Lung (tissue), 11 donors: ENCODE measurements at regions not wholly inside any gene's neighbourhood (a gene's known extent, or its start where the extent isn't known, plus 50 kb on each side); places are given as distances from the start of the nearest gene placed in this dataset.
A peak's percentile ranks its signal among the peaks of the same experiment; 100 is the strongest.
"Not testable (repeated sequence)": the region's sequence is repeated elsewhere in the genome, so short reads cannot be mapped to it uniquely, and the experiment has no call there.

Source experiments
- ATAC-seq: fragments of 200-7000 bp; cut with Tn5 transposase; one replicate; pipeline ENCODE4 v1.9.1; 2020; ENCODE audit warnings: moderate number of reproducible peaks; ENCODE audit not compliant: insufficient read depth, low FRiP score
- DNase-seq, 3 donors: peaks; one replicate each; pipeline ENCODE4 v3.0.0-alpha.2; 2013 to 2017
- H3K27ac ChIP-seq, 2 donors: one replicate each; pipeline ENCODE4 v1.5.1; 2013; ENCODE audit warnings: mild to moderate bottlenecking in 2 of 2, moderate library complexity in 2 of 2, control low read depth in 1 of 2, inconsistent platforms in 1 of 2, low read depth in 1 of 2, low read length in 1 of 2
- H3K27me3 ChIP-seq, 3 donors: one replicate each; pipeline ENCODE4 v1.5.1; 2013; ENCODE audit warnings: low read length in 2 of 3; ENCODE audit not compliant: control insufficient read depth in 3 of 3, insufficient read depth in 3 of 3
- H3K36me3 ChIP-seq, 4 donors: one replicate each; pipeline ENCODE4 v1.5.1; 2013; ENCODE audit warnings: low read length in 4 of 4, mild to moderate bottlenecking in 1 of 4, moderate library complexity in 1 of 4; ENCODE audit not compliant: control insufficient read depth in 4 of 4, insufficient read depth in 4 of 4
- H3K4me1 ChIP-seq, 5 donors: one replicate each; pipeline ENCODE4 v1.5.1; 2013; ENCODE audit warnings: low read length in 5 of 5, mild to moderate bottlenecking in 2 of 5, moderate library complexity in 1 of 5; ENCODE audit not compliant: control insufficient read depth in 5 of 5, insufficient read depth in 5 of 5
- H3K4me3 ChIP-seq: one replicate; pipeline ENCODE4 v1.5.1; 2013; ENCODE audit warnings: mild to moderate bottlenecking, control low read depth, moderate library complexity
- H3K9ac ChIP-seq, 2 donors: one replicate each; pipeline ENCODE4 v1.5.1; 2013; ENCODE audit warnings: low read length in 2 of 2, control low read depth in 1 of 2; ENCODE audit not compliant: insufficient read depth in 1 of 2
- H3K9me3 ChIP-seq, 4 donors: one replicate each; pipeline ENCODE4 v1.5.1; 2013; ENCODE audit warnings: low read length in 3 of 4, mild to moderate bottlenecking in 1 of 4, moderate library complexity in 1 of 4; ENCODE audit not compliant: control insufficient read depth in 4 of 4, insufficient read depth in 3 of 4
- WGBS, 2 donors: extraction: QIAGEN DNeasy Blood & Tissue Kit; methylation state at CpG; one replicate each; pipeline ENCODE4 v1.1.7; 2013; 5-methylcytosine and 5-hydroxymethylcytosine counted together
- TF ChIP-seq, protein P1 (sequence below): IDR thresholded peaks from 2 replicates; pipeline ENCODE4 v1.5.1; 2012; ENCODE audit warnings: mild to moderate bottlenecking; ENCODE audit errors: control extremely low read depth, extremely low read depth
- donor health status: control.
- donor health status: control.
- donor health status: Bipolar disorder and iron deficiency.
- donor health status: healthy.
- donor health status: DM: yes; HTN: yes; CAD: no.

GRCh38 chr3:87548271-87548670 is 271.9 kb upstream of the POU1F1 start:
- TF ChIP-seq, protein P1, sequence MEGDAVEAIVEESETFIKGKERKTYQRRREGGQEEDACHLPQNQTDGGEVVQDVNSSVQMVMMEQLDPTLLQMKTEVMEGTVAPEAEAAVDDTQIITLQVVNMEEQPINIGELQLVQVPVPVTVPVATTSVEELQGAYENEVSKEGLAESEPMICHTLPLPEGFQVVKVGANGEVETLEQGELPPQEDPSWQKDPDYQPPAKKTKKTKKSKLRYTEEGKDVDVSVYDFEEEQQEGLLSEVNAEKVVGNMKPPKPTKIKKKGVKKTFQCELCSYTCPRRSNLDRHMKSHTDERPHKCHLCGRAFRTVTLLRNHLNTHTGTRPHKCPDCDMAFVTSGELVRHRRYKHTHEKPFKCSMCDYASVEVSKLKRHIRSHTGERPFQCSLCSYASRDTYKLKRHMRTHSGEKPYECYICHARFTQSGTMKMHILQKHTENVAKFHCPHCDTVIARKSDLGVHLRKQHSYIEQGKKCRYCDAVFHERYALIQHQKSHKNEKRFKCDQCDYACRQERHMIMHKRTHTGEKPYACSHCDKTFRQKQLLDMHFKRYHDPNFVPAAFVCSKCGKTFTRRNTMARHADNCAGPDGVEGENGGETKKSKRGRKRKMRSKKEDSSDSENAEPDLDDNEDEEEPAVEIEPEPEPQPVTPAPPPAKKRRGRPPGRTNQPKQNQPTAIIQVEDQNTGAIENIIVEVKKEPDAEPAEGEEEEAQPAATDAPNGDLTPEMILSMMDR: no peak
- no peak overlapping the region for H3K9ac ChIP-seq
- no peaks in the 10 kb centered on the region for H3K27me3 ChIP-seq
- DNase-seq: no peak
- H3K9me3 ChIP-seq: no peaks in the 10 kb centered on the region
- H3K27ac ChIP-seq: no peak overlapping the region
- no peak overlapping the region for H3K4me3 ChIP-seq
- 62 to 69% methylated on average over 4 of the region's 4 CpGs for WGBS, 2 donors
- no peak for ATAC-seq
- no peaks in the 10 kb centered on the region for H3K4me1 ChIP-seq
- H3K36me3 ChIP-seq: no peaks in the 10 kb centered on the region

DNA sequence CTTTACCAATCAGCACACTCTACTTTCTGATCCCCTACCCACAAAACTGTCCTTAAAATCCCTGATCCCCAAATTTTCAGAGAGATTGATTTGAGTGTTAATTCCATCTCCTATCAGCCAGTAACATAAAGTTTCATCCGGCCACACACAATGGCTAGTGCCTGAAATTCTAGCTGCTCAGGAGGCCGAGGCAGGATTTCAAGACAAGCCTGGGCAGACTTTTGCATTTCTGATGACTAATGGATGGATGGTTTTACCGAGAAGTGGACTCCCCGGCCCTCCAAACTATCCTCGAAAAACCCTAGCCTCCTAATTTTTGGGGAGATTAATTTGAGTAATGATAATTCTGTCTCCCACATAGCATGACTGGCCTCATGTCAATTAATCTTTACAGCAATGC is 269.8 kb upstream of the POU1F1 start:
- 88 to 91% methylated on average over 5 of the region's 5 CpGs for WGBS, 2 donors
- no peak overlapping the region for H3K9ac ChIP-seq
- H3K4me3 ChIP-seq: no peak overlapping the region
- no peak for ATAC-seq
- TF ChIP-seq, protein P1: no peak
- no peak for DNase-seq
- no peak overlapping the region for H3K27ac ChIP-seq
- H3K36me3 ChIP-seq: no peaks in the 10 kb centered on the region
- H3K9me3 ChIP-seq: no peaks in the 10 kb centered on the region
- no peaks in the 10 kb centered on the region for H3K4me1 ChIP-seq
- H3K27me3 ChIP-seq: no peaks in the 10 kb centered on the region

DNA sequence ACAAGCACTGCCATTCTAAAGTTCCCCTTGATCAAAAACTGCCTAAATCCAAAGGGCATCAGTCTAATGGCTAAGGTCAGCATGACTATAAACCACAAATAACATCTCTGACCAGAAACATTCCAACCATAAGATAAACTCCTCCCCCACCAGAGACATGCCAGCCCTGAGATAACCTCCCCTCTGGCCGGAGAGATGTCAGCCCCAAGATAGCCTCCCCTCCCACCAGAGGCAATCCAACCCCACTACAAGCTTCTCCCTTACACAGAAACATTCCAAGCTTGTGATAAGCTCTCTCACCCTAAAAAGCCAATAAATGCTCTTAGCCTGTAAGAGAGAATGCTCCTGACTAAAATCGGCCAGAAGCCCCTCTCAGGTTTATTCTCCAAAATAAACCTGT is 267.0 kb upstream of the POU1F1 start:
- not testable (repeated sequence) for H3K4me1 ChIP-seq, H3K36me3 ChIP-seq, H3K27me3 ChIP-seq, H3K4me3 ChIP-seq, DNase-seq, ATAC-seq, H3K27ac ChIP-seq, H3K9ac ChIP-seq, H3K9me3 ChIP-seq
- WGBS, 2 donors: 53 to 79% methylated on average over 2 of the region's 2 CpGs

- WGBS, 2 donors: 63 to 74% methylated on average over 3 of the region's 3 CpGs
- H3K4me1 ChIP-seq: no peaks in the 10 kb centered on the region
- H3K36me3 ChIP-seq: no peaks in the 10 kb centered on the region
- H3K9ac ChIP-seq: no peak overlapping the region
- H3K9me3 ChIP-seq: no peaks in the 10 kb centered on the region
- H3K27me3 ChIP-seq: no peaks in the 10 kb centered on the region
- no peak overlapping the region for H3K27ac ChIP-seq
- TF ChIP-seq, protein P1: no peak
- ATAC-seq (peak; percentile 66), DNase-seq (peak; percentile 30 to 71 (median 32))
- H3K4me3 ChIP-seq: no peak overlapping the region
Observed at GRCh38 chr3:87541723-87542122, 265.3 kb upstream of the POU1F1 start.

GRCh38 chr3:87538722-87539121 is 262.3 kb upstream of the POU1F1 start:
- H3K4me1 ChIP-seq, H3K36me3 ChIP-seq, H3K4me3 ChIP-seq, H3K27me3 ChIP-seq, H3K9me3 ChIP-seq, DNase-seq, H3K9ac ChIP-seq, ATAC-seq, H3K27ac ChIP-seq: not testable (repeated sequence)
- 89 to 91% methylated on average over 5 of the region's 5 CpGs for WGBS, 2 donors
